ENCODE measurements at regions not wholly inside any gene's neighbourhood (a gene's known extent, or its start where the extent isn't known, plus 50 kb on each side); places are given as distances from the start of the nearest gene placed in this dataset.

DNA sequence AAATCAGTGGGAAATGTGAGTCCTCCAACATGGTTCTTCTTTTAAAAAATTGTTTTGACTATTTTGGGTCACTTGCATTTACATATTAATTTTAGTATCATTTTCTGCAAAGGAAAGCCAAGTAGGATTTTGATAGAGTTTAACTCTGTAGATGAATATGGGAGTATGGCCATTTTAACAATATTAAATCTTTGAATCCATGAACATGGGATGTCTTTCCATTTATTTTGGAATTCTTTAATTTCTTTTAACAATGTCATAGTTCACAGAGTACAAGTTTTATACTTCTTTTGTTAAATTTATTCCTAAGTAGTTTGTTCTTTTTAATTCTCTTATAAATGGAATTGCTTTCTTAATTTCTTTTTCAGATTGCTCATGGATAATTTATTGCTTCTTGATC, 56.5 kb upstream of the ARMC2 start:
- no peak overlapping the region for H3K4me3 ChIP-seq (ENCODE audit: control insufficient read depth in 1 of 7, extremely low read depth in 1 of 7, insufficient read depth in 4 of 7, low read depth in 2 of 7, low read length in 6 of 7)
- H3K36me3 ChIP-seq (ENCODE audit: control insufficient read depth in 4 of 4, insufficient read depth in 4 of 4, low read length in 3 of 4) = no peaks in the 10 kb centered on the region
- no peaks in the 10 kb centered on the region for H3K27me3 ChIP-seq (replicated peaks in 2 of 5; ENCODE audit: control insufficient read depth in 4 of 5, insufficient read depth in 5 of 5, low read length in 4 of 5)
- peaks cover 0 to 6% (median 5%) of the 10 kb centered on the region in 4 experiments for H3K4me1 ChIP-seq (ENCODE audit: control extremely low read depth in 1 of 4, control insufficient read depth in 4 of 4, insufficient read depth in 4 of 4, low read length in 3 of 4)
- CTCF ChIA-PET = no interaction called here
- H3K27ac ChIP-seq (ENCODE audit: insufficient read depth in 1 of 2, low read depth in 1 of 2, low read length in 2 of 2, poor library complexity in 1 of 2, severe bottlenecking in 2 of 2) = no peak overlapping the region
- DNase-seq = no peak
- POLR2A ChIA-PET = no interaction called here
- H3K9me3 ChIP-seq (ENCODE audit: control extremely low read depth in 1 of 5, control insufficient read depth in 4 of 5, insufficient read depth in 2 of 5, low read depth in 1 of 5, low read length in 4 of 5) = peaks cover 0 to 7% (median 1%) of the 10 kb centered on the region in 5 experiments

DNA sequence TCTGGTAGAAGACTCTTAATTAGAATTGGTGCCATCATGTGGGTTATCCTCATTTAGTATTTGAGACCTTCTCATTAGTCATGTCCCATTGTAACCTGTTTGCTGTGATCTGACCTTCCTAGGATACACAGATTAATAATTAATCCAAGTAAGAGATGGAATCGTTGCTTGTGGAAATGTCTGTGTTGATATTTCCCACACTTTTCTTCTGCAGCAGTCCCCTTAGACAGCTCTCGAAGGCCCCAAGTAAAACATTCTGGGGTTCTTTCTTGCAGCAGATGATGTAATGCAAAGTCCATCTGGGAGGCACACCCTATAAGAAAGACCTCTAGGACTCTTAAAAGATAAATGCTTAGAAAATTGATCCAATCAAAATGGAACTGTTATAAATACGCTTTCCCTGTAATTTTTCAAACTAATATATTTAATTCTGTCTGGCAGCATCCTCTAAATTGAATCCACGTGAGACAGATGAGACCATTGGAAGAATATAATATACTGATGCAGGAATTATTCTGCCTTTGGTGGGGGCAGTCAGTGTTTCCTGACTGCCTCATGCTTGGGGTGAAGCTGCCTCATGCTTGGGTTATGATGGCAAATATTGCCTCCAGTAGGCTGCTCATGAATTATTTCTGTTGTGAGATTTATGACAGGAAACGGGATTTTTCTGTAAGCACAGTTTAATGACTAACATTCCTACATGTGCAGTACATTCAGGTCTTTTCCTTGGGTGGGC, 54.5 kb upstream of the ARMC2 start:
- no peak for DNase-seq
- CTCF ChIA-PET = interaction anchor here (0.8 to 5.1 kb wide), 4 partner anchors 10 to 237 kb away, joined by 3 to 38 read pairs (median 4); no protein-coding TSS in a partner anchor
- no peak overlapping the region for H3K27ac ChIP-seq (ENCODE audit: insufficient read depth in 1 of 2, low read depth in 1 of 2, low read length in 2 of 2, poor library complexity in 1 of 2, severe bottlenecking in 2 of 2)
- H3K4me3 ChIP-seq (ENCODE audit: control insufficient read depth in 1 of 7, extremely low read depth in 1 of 7, insufficient read depth in 4 of 7, low read depth in 2 of 7, low read length in 6 of 7) = no peak overlapping the region
- POLR2A ChIA-PET = no interaction called here
- peaks cover 11 to 26% (median 24%) of the 10 kb centered on the region in 4 experiments for H3K4me1 ChIP-seq (ENCODE audit: control extremely low read depth in 1 of 4, control insufficient read depth in 4 of 4, insufficient read depth in 4 of 4, low read length in 3 of 4)
- H3K9me3 ChIP-seq (ENCODE audit: control extremely low read depth in 1 of 5, control insufficient read depth in 4 of 5, insufficient read depth in 2 of 5, low read depth in 1 of 5, low read length in 4 of 5) = peaks cover 0 to 2% (median 0%) of the 10 kb centered on the region in 5 experiments
- WGBS (ENCODE audit: insufficient coverage) = 96% methylated on average over 3 of the region's 5 CpGs
- H3K27me3 ChIP-seq (replicated peaks in 2 of 5; ENCODE audit: control insufficient read depth in 4 of 5, insufficient read depth in 5 of 5, low read length in 4 of 5) = no peaks in the 10 kb centered on the region
- no peaks in the 10 kb centered on the region for H3K36me3 ChIP-seq (ENCODE audit: control insufficient read depth in 4 of 4, insufficient read depth in 4 of 4, low read length in 3 of 4)

DNA sequence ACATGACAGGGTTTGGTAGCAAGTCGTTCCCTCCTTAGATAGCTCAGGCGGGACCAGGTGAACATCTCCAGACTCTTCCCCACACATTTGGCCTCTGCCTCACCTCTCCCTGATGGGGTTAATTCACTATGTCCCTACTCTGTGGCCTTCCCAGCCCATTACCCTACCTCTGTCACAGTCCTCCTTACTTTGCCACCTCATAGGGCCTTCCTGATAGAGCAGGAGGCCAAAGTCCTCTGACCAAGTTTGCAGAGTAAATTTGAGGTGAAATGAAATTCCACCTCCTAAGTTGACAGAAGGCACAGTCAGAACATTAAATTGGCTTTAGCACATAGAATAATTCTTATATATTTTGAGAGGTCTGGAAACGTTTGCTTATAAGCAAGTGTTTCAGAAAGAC, 53.1 kb upstream of the ARMC2 start:
- Histone ChIP-seq H3K4me3 (ENCODE audit: control insufficient read depth in 1 of 7, extremely low read depth in 1 of 7, insufficient read depth in 4 of 7, low read depth in 2 of 7, low read length in 6 of 7) (no peak overlapping the region), H3K27ac (ENCODE audit: insufficient read depth in 1 of 2, low read depth in 1 of 2, low read length in 2 of 2, poor library complexity in 1 of 2, severe bottlenecking in 2 of 2) (no peak overlapping the region), H3K9me3 (ENCODE audit: control extremely low read depth in 1 of 5, control insufficient read depth in 4 of 5, insufficient read depth in 2 of 5, low read depth in 1 of 5, low read length in 4 of 5) (no peaks in the 10 kb centered on the region), H3K4me1 (ENCODE audit: control extremely low read depth in 1 of 4, control insufficient read depth in 4 of 4, insufficient read depth in 4 of 4, low read length in 3 of 4) (peaks cover 16 to 40% (median 39%) of the 10 kb centered on the region in 4 experiments), H3K27me3 (replicated peaks in 2 of 5; ENCODE audit: control insufficient read depth in 4 of 5, insufficient read depth in 5 of 5, low read length in 4 of 5) (no peaks in the 10 kb centered on the region), H3K36me3 (ENCODE audit: control insufficient read depth in 4 of 4, insufficient read depth in 4 of 4, low read length in 3 of 4) (no peaks in the 10 kb centered on the region)
- DNase-seq = no peak
- 100% methylated on average over 2 of the region's 3 CpGs for WGBS (ENCODE audit: insufficient coverage)
- ChIA-PET CTCF (interaction anchor here (0.5 to 5.1 kb wide), 7 partner anchors 10 to 146 kb away, joined by 3 to 38 read pairs (median 4); no protein-coding TSS in a partner anchor), POLR2A (no interaction called here)

DNA sequence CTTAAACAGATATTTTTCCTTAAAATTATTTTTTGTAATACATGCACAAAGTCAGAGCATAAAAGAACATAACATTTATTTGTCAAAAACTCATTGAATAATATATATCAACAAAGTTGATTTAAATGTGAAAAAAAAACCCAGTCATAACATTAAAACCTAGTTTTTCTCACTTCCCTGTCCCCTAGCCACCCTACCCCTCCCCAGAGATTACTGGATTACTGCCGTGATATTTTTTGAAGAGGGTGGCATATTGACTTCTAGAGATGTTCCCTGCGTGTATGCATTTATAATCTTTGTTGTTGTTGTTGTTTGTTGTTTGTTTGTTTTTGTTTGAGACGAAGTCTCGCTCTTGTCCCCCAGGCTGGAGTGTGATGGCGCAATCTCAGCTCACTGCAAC, 52.4 kb upstream of the ARMC2 start:
- no peak for DNase-seq
- ChIA-PET CTCF (interaction anchor here (1.0 to 5.1 kb wide), 5 partner anchors 8 to 40 kb away, joined by 4 to 38 read pairs (median 12); no protein-coding TSS in a partner anchor), POLR2A (no interaction called here)
- WGBS (ENCODE audit: insufficient coverage) = no CpG with 5 or more reads among the region's 5 CpGs
- peaks cover 17 to 46% (median 45%) of the 10 kb centered on the region in 4 experiments for H3K4me1 ChIP-seq (ENCODE audit: control extremely low read depth in 1 of 4, control insufficient read depth in 4 of 4, insufficient read depth in 4 of 4, low read length in 3 of 4)
- no peaks in the 10 kb centered on the region for H3K9me3 ChIP-seq (ENCODE audit: control extremely low read depth in 1 of 5, control insufficient read depth in 4 of 5, insufficient read depth in 2 of 5, low read depth in 1 of 5, low read length in 4 of 5)
- H3K27ac ChIP-seq (ENCODE audit: insufficient read depth in 1 of 2, low read depth in 1 of 2, low read length in 2 of 2, poor library complexity in 1 of 2, severe bottlenecking in 2 of 2) = no peak overlapping the region
- no peak overlapping the region for H3K4me3 ChIP-seq (ENCODE audit: control insufficient read depth in 1 of 7, extremely low read depth in 1 of 7, insufficient read depth in 4 of 7, low read depth in 2 of 7, low read length in 6 of 7)
- H3K27me3 ChIP-seq (replicated peaks in 2 of 5; ENCODE audit: control insufficient read depth in 4 of 5, insufficient read depth in 5 of 5, low read length in 4 of 5) = no peaks in the 10 kb centered on the region
- no peaks in the 10 kb centered on the region for H3K36me3 ChIP-seq (ENCODE audit: control insufficient read depth in 4 of 4, insufficient read depth in 4 of 4, low read length in 3 of 4)

DNA sequence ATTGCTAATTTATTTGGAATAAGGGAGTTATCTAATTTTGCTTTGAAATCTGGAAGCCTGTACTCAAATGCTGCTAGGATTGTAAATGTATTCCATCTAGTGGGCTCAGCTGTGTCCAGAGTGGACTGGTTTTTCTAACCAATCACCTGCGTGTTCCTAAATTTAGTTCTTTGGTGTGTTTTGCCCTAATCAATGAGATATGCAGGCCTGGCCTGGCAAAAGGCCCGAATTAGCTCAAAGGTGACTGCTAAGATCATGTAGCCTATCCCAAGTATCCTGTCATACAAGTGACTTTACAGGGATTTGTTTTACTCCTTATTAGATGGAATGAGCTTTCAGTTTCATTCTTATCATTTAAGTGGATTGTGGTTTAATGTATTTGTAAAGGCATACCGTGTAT, 51.3 kb upstream of the ARMC2 start:
- Histone ChIP-seq H3K27me3 (replicated peaks in 2 of 5; ENCODE audit: control insufficient read depth in 4 of 5, insufficient read depth in 5 of 5, low read length in 4 of 5) (no peaks in the 10 kb centered on the region), H3K4me3 (ENCODE audit: control insufficient read depth in 1 of 7, extremely low read depth in 1 of 7, insufficient read depth in 4 of 7, low read depth in 2 of 7, low read length in 6 of 7) (peak overlapping the region in 2 of 7 experiments; percentile 8 to 28), H3K36me3 (ENCODE audit: control insufficient read depth in 4 of 4, insufficient read depth in 4 of 4, low read length in 3 of 4) (no peaks in the 10 kb centered on the region), H3K9me3 (ENCODE audit: control extremely low read depth in 1 of 5, control insufficient read depth in 4 of 5, insufficient read depth in 2 of 5, low read depth in 1 of 5, low read length in 4 of 5) (no peaks in the 10 kb centered on the region), H3K27ac (ENCODE audit: insufficient read depth in 1 of 2, low read depth in 1 of 2, low read length in 2 of 2, poor library complexity in 1 of 2, severe bottlenecking in 2 of 2) (peak overlapping the region; percentile 75 to 83), H3K4me1 (ENCODE audit: control extremely low read depth in 1 of 4, control insufficient read depth in 4 of 4, insufficient read depth in 4 of 4, low read length in 3 of 4) (peaks cover 20 to 57% (median 55%) of the 10 kb centered on the region in 4 experiments)
- POLR2A ChIA-PET = no interaction called here
- peak in 2 of 3 donors; percentile 39 to 53 for DNase-seq
- CTCF ChIA-PET = interaction anchor here (0.6 to 5.1 kb wide), 7 partner anchors 9 to 276 kb away, joined by 3 to 38 read pairs (median 10); no protein-coding TSS in a partner anchor
- WGBS (ENCODE audit: insufficient coverage) = 85% methylated on average over 2 of the region's 3 CpGs

DNA sequence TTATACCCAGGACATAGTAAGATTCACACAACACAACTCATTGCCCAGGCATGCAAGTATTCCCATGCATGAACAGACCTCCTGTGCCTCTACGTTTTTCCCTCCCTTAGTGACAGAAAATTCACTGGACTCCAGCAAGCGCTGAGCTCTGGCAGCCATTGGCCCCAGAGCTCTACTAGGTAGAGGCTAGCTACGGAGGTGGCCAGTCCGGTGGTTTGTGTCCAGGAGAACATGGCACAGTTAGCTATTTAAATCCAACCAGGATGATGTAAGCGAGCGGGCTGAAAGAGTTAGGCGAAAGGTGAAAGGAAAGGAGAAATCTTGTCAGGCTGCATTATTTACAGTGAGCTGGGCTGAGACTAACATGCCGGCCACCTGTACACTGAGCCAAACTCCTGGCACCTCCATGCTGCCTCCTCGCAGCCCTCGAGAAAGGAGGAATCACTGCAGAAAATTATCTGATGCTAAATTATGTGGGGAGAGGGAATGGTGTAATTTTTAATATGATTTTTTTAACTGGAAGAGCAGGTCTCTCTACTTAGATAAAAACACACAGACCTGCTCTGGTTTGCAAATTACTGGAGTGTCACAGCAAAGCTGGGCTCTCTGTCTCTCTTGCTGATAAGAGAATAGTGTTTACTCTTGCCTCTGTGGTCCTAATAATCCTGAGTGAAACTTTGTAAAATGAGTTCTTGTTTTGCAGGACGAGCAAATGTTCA, 50.1 kb upstream of the ARMC2 start:
- peak overlapping the region; percentile 75 to 83 for H3K27ac ChIP-seq (ENCODE audit: insufficient read depth in 1 of 2, low read depth in 1 of 2, low read length in 2 of 2, poor library complexity in 1 of 2, severe bottlenecking in 2 of 2)
- 22% methylated on average over 9 of the region's 11 CpGs for WGBS (ENCODE audit: insufficient coverage)
- no peaks in the 10 kb centered on the region for H3K36me3 ChIP-seq (ENCODE audit: control insufficient read depth in 4 of 4, insufficient read depth in 4 of 4, low read length in 3 of 4)
- CTCF ChIA-PET = interaction anchor here (0.6 to 5.1 kb wide), 14 partner anchors 9 to 256 kb away, joined by 3 to 38 read pairs (median 4); no protein-coding TSS in a partner anchor
- POLR2A ChIA-PET = interaction anchor here (0.6 to 1.3 kb wide), 2 partner anchors 15 to 40 kb away, joined by 4 to 5 read pairs; no protein-coding TSS in a partner anchor
- DNase-seq = no peak
- H3K27me3 ChIP-seq (replicated peaks in 2 of 5; ENCODE audit: control insufficient read depth in 4 of 5, insufficient read depth in 5 of 5, low read length in 4 of 5) = no peaks in the 10 kb centered on the region
- H3K4me1 ChIP-seq (ENCODE audit: control extremely low read depth in 1 of 4, control insufficient read depth in 4 of 4, insufficient read depth in 4 of 4, low read length in 3 of 4) = peaks cover 20 to 57% (median 55%) of the 10 kb centered on the region in 4 experiments
- H3K9me3 ChIP-seq (ENCODE audit: control extremely low read depth in 1 of 5, control insufficient read depth in 4 of 5, insufficient read depth in 2 of 5, low read depth in 1 of 5, low read length in 4 of 5) = no peaks in the 10 kb centered on the region
- peak overlapping the region in 5 of 7 experiments; percentile 15 to 57 (median 44) for H3K4me3 ChIP-seq (ENCODE audit: control insufficient read depth in 1 of 7, extremely low read depth in 1 of 7, insufficient read depth in 4 of 7, low read depth in 2 of 7, low read length in 6 of 7)
